CD1c-positive myeloid dendritic cell (primary cell): ENCODE measurements at regions not wholly inside any gene's neighbourhood (a gene's known extent, or its start where the extent isn't known, plus 50 kb on each side); places are given as distances from the start of the nearest gene placed in this dataset.

Source experiments
- DNase-seq: peaks from one replicate; pipeline ENCODE4 v3.0.0-alpha.2; 2016; ENCODE audit errors: extremely low spot score

DNA sequence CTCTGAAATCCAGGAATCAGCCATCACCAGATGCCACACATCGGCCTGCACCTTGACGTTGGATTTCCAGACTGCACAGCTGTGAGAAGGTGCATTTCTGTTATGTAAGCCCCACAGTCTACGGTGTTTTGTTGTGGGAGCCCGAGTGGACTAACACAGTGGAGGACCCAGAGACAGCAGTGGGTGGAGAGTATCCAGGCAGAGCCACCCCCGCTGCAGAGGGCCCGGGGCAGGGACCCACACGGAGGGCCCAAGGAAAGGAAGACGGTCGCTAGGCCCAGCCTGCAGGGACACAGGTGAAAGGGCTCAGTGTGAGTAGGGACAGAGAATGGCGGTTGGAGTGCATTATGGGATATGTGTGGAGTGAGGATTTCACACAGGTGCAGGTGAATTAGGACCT, 288.3 kb upstream of the AJAP1 start:
- no peak for DNase-seq

DNA sequence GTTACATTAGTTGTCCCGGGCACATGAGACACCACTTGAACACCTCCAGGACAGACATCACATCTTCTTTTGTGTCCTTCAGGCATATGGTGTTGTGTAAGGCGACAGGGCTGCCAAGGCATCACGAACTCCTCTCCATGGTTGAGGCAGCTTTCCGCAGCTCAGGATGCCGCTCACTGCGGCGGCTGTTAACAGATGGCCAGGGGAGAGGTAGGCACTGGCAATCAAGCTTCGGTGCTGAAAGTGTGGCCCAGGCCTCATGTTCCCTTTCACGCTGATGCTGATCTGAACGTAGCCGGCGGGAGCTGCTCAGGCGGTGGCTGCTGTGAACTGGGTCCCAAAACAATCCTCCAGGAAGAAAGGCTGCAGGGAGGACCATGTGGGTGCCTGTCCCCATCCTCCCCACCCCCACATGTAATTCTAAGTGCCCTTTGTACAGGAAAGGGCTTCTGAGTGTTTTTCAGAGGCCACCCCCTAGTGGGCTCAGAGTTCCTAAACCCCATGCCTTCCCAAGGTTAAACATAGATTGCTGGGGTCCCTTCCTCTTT, 287.1 kb upstream of the AJAP1 start:
- no peak for DNase-seq

DNA sequence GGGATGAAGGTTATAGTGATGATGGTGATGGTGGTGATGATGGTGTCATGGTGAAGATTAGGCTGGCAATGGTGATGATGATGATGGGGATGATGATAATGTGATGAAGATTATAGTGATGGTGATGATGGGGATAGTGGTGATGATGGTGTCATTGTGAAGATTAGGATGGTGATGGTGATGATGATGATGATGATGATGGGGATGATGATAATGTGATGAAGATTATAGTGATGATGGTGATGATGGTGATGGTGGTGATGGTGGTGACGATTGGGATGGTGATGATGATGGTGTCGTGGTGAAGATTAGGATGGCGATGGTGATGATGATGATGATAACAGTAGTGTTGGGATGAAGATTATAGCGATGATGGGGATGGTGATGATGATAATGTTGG, 285.1 kb upstream of the AJAP1 start:
- no peak for DNase-seq

GRCh38 chr1:4371849-4372248, 282.6 kb upstream of the AJAP1 start:
- no peak for DNase-seq

DNA sequence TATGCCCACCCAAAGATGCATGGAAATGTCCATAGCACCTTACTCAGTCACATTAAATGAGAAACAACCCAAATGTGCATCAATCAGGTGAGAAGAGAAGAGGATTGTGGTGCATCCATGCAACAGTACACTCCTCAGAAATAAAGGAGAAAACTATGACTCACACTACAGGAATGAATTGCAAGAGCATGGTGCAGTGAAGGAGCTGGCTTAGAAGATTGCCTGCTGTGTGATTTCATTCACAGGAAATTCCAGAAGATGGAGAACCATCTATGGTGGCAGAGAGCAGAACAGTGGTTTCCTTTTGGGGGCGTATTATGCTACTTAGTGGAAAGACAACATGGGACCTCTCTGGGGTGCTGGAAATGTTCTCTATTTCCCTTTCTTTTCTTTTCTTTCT, 278.6 kb upstream of the AJAP1 start:
- DNase-seq = no peak

- no peak for DNase-seq
Measured at GRCh38 chr1:4379451-4380175, 274.8 kb upstream of the AJAP1 start.

GRCh38 chr1:4380564-4381168, 273.7 kb upstream of the AJAP1 start:
- no peak for DNase-seq

GRCh38 chr1:4393191-4393590, 261.2 kb upstream of the AJAP1 start:
- DNase-seq = no peak

DNA sequence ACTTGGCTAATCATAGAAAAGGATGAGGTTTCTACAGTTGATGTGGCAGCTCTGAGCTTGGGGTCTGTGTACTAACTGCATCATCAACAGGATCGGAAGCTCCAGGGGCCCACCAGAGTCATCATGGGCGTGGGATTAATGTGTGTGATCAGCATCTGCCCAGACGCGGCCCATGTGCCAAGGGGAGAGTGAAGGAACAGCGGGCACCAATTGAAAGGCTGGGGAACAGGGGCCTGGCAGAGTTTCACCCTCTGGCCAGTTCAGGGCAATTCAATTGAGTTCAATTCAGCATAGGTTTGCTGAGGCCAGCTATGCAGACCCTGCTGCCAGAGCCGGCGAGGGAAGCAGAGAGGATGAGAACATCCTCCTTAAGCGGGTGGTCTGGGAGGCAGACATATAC, 260.0 kb upstream of the AJAP1 start:
- no peak for DNase-seq

DNA sequence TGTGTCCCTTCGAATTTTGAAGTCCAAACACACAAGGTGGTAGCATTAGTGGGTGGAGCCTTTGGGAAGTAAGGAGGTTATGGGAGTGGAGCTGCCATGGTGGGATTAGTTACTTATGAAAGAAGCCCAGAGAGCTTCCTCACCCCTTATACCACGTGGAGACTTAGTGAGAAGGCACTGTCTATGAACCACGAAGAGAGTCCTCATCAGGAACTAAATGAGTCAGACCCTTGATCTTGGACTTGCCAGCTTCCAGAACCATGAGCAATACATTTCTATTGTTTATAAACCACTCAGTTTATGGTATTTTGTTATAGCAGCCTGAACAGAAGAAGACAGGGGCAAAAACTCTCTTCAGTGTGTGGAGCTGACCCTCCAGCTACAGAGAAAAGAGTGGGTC, 259.3 kb upstream of the AJAP1 start:
- DNase-seq = no peak

- no peak for DNase-seq
Measured at GRCh38 chr1:4395676-4396075, 258.7 kb upstream of the AJAP1 start.

GRCh38 chr1:4396551-4396950, 257.9 kb upstream of the AJAP1 start:
- no peak for DNase-seq

DNA sequence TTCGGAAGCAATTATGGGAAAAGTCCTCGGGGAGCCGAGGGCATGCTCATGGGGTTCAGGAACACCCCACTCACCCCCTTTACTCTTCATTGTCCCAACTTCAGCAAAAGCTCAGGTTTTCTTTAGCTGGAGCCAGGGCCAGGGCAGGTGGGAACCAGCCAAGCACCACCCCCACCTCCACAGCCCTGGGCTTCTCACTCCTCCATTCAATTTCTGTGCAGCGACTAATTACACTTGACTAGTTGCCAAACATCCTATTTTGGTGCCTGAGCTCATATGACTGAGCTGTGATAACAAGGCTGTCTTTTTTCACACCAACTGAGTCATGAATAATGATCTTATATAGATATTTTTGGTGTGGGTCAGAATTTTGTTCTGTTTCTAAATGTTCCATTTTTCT, 257.2 kb upstream of the AJAP1 start:
- no peak for DNase-seq

DNA sequence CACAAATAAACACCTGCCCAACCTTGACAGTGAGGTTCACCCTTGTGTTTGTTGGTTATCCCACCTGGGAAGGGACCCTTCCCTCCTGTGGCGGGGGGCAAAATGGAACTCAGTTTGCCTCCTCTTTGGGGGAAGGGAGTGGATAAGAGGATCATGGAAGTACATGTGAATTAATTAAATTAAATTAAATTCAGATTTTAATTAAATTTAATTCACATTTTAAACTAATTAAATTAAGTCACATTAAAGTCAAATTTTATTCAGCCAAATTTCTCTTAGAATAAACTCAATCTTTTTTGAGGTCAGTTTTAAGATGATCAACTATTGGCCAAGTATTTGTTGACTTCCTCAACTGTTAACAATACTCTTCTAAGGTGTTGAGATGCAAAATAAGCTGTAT, 252.4 kb upstream of the AJAP1 start:
- DNase-seq = no peak

GRCh38 chr1:4404854-4405590, 249.4 kb upstream of the AJAP1 start:
- DNase-seq = no peak

DNA sequence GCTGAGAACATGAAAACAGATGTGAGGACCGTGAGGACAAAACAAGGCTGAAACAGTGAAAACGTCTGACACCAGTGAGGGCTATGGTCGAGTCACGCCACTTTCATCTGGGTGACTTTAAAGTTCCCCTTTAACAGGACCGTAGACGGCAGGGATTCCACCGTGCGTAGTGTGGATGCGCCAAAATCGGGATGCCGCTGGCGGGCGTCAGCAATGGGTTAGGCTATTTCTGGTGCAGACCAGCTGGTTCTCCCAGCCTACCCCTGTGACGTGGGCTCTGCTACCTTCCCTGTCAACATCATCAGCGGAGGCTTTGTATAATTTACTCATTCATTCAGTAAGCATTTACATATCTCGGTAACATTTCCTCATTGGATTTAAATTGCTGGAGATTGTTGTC, 246.6 kb upstream of the AJAP1 start:
- DNase-seq = no peak

- no peak for DNase-seq
Measured at GRCh38 chr1:4408380-4408779, 246.0 kb upstream of the AJAP1 start.

GRCh38 chr1:4411862-4412261, 242.5 kb upstream of the AJAP1 start:
- DNase-seq = no peak

DNA sequence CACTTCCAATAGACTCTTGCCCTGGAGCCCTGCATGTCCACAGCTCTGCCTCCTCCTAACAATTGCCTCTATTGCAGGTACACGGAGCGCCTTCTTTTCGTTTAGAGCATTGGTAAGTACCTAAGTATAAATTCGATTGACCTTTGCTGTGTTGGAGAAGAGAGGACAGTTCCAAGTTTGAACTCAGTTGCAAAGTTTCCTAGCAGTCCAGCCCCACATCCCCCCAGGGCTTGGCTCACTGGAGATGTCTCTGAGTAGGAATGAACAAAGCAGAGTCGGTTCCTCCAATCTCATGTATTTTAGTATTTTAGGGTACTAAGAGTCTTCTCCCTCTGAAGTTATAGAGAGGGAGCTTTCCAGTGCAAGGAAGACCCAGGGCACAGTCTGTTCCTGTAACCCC, 238.9 kb upstream of the AJAP1 start:
- no peak for DNase-seq

DNA sequence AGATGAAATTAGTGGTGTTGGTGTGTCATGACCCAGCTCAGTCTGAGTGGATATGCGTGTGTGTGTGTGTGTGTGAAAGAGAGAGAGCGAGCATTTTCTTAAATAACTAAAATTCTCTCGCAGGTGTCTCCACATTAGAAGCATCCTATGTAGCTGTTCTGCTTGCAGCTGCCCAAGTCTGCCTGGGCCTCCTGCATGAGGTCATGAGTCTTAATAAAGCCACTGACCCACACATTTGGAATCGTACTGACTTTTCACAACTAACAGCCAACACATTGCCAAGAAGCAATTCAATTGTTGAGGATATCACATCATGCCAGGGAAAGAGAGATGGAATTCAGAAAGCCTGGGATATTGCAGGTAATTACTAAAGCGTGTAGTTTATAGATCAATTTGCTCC, 238.2 kb upstream of the AJAP1 start:
- DNase-seq = no peak

- no peak for DNase-seq
Measured at GRCh38 chr1:4418021-4418420, 236.4 kb upstream of the AJAP1 start.

GRCh38 chr1:4421986-4422385, 232.4 kb upstream of the AJAP1 start:
- DNase-seq = no peak
